ENCODE measurements at regions not wholly inside any gene's neighbourhood (a gene's known extent, or its start where the extent isn't known, plus 50 kb on each side); places are given as distances from the start of the nearest gene placed in this dataset.
"Not testable (repeated sequence)": the region's sequence is repeated elsewhere in the genome, so short reads cannot be mapped to it uniquely, and the experiment has no call there.

GRCh38 chr2:11877764-11878163 lies 131.3 kb downstream of the LPIN1 start:
- DNase-seq: no peak

GRCh38 chr2:11885253-11885652 lies 138.8 kb downstream of the LPIN1 start:
- not testable (repeated sequence) for DNase-seq

- not testable (repeated sequence) for DNase-seq
These were observed 140.5 kb downstream of the LPIN1 start for GRCh38 chr2:11886899-11887298.

- DNase-seq: no peak
These were observed 142.8 kb downstream of the LPIN1 start for GRCh38 chr2:11889101-11889850.

GRCh38 chr2:11889854-11890253 lies 143.4 kb downstream of the LPIN1 start:
- no peak for DNase-seq

- DNase-seq: no peak
These were observed 144.6 kb downstream of the LPIN1 start for GRCh38 chr2:11891028-11891427.

- DNase-seq: no peak
These were observed 145.4 kb downstream of the LPIN1 start for GRCh38 chr2:11891671-11892440.

- DNase-seq: no peak
These were observed 150.0 kb downstream of the LPIN1 start for GRCh38 chr2:11896386-11896785.

GRCh38 chr2:11898576-11898975 lies 152.1 kb downstream of the LPIN1 start:
- DNase-seq: no peak

- DNase-seq: no peak
These were observed 152.9 kb downstream of the LPIN1 start for GRCh38 chr2:11899264-11899818.

- not testable (repeated sequence) for DNase-seq
These were observed 154.5 kb downstream of the LPIN1 start for GRCh38 chr2:11900891-11901290.

- DNase-seq: no peak
These were observed 155.1 kb downstream of the LPIN1 start for GRCh38 chr2:11901351-11902069.

GRCh38 chr2:11903085-11903606 lies 156.7 kb downstream of the LPIN1 start:
- DNase-seq: no peak

GRCh38 chr2:11904029-11904428 lies 157.6 kb downstream of the LPIN1 start:
- no peak for DNase-seq

GRCh38 chr2:11904941-11905340 lies 158.5 kb downstream of the LPIN1 start:
- no peak for DNase-seq

- no peak for DNase-seq
These were observed 160.8 kb downstream of the LPIN1 start for GRCh38 chr2:11907190-11907589.

- DNase-seq: no peak
These were observed 164.5 kb downstream of the LPIN1 start for GRCh38 chr2:11910971-11911370.

- no peak for DNase-seq
These were observed 166.5 kb downstream of the LPIN1 start for GRCh38 chr2:11912980-11913379.

GRCh38 chr2:11914455-11914854 lies 168.0 kb downstream of the LPIN1 start:
- no peak for DNase-seq

- DNase-seq: no peak
These were observed 169.2 kb downstream of the LPIN1 start for GRCh38 chr2:11915650-11916049.

- DNase-seq: no peak
These were observed 173.5 kb downstream of the LPIN1 start for GRCh38 chr2:11919953-11920352.

GRCh38 chr2:11920993-11921583 lies 174.7 kb downstream of the LPIN1 start:
- no peak for DNase-seq

- no peak for DNase-seq
These were observed 175.9 kb downstream of the LPIN1 start for GRCh38 chr2:11922294-11922693.
